ENCODE measurements at regions not wholly inside any gene's neighbourhood (a gene's known extent, or its start where the extent isn't known, plus 50 kb on each side); places are given as distances from the start of the nearest gene placed in this dataset.
A peak's percentile ranks its signal among the peaks of the same experiment; 100 is the strongest.
"Not testable (repeated sequence)": the region's sequence is repeated elsewhere in the genome, so short reads cannot be mapped to it uniquely, and the experiment has no call there.

DNA sequence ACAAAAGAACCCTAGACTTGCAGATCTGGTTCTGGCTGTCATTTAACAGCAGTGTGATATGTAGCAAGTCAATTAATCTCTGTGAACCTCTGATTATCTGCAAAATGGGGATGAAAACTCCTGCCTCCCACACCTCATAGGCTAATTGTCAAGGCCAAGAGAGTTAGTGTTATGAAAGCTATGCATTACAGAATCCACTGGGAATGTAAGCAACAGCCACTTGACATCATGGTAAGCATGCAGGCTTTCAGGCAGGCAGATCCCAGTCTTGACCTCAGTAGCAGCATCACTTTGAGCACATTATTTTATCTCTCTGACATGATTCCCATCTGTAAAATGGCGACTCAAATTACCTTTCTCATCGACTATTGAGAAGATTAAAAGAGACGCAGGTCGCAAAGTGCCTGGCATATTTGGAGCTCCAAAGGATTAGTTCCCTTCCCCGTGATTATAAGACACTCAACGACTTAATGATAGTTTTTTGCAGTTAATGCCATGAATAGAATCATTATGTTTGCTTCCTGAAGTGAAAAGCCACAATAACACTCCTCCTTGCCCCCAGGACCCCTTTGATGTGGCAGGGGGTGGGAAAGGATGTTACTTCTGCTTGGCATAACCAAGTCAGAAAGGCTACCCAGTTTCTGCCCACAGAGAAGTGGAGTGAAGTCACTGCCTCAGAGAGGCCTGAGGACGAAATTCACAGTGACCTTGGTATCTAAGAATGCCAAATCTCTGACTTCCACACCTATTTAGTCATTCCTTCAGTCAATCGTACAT, 273.0 kb upstream of the NFIA start:
- no peak for DNase-seq (ENCODE audit: low read depth)

DNA sequence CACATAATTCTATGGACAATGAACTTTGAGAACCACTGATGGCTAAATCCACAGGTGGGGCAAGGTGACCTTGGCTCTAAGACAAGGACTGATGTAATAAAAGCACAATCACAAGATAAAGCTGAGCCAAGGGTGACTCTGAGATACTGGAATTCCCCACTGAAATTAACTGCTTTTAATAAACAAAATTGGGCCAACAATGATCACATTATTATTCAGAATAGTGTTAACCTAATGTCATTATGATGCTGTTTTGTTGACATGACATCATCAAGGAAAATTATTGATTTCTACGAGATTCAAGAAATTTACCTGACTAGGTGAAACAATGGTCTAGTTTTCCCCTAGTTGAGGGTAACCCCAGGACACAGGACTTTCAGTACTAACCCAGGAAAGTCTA, 273.7 kb upstream of the NFIA start:
- no peak for DNase-seq (ENCODE audit: low read depth)

DNA sequence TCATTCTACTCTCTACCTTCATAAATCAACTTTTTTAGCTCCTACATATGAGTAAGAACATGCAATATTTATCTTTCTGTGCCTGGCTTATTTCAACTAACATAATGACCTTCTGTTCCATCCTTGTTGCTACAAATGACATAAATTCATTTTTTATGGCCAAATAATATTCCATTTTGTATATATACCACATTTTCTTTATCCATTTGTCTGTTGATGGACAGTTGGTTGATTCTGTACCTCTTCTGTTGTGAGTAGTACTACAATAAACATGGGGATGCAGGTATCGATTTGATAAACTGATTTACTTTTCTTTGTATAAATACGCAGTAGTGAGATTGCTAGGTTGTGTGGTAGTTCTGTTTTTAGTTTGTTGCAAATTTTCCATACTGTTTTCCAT, 279.5 kb upstream of the NFIA start:
- DNase-seq (ENCODE audit: low read depth), result no peak

- no peak for DNase-seq (ENCODE audit: low read depth)
These were observed 285.0 kb upstream of the NFIA start for GRCh38 chr1:60797351-60797750.

GRCh38 chr1:60791226-60791625, 291.1 kb upstream of the NFIA start:
- peak; percentile 86 for DNase-seq (ENCODE audit: low read depth)

DNA sequence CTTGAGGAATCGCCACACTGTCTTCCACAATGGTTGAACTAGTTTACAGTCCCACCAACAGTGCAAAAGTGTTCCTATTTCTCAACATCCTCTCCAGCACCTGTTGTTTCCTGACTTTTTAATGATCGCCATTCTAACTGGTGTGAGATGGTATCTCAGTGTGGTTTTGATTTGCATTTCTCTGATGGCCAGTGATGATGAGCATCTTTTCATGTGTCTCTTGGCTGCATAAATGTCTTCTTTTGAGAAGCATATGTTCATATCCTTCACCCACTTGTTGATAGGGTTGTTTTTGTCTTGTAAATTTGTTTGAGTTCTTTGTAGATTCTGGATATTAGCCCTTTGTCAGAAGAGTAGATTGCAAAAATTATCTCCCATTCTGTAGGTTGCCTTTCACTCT, 309.3 kb upstream of the NFIA start:
- not testable (repeated sequence) for DNase-seq (ENCODE audit: low read depth)

- no peak for DNase-seq (ENCODE audit: low read depth)
These were observed 313.3 kb upstream of the NFIA start for GRCh38 chr1:60769082-60769481.

- DNase-seq (ENCODE audit: low read depth), result peak; percentile 52
These were observed 317.2 kb upstream of the NFIA start for GRCh38 chr1:60765204-60765603.

GRCh38 chr1:60764489-60764888, 317.9 kb upstream of the NFIA start:
- DNase-seq (ENCODE audit: low read depth), result no peak

DNA sequence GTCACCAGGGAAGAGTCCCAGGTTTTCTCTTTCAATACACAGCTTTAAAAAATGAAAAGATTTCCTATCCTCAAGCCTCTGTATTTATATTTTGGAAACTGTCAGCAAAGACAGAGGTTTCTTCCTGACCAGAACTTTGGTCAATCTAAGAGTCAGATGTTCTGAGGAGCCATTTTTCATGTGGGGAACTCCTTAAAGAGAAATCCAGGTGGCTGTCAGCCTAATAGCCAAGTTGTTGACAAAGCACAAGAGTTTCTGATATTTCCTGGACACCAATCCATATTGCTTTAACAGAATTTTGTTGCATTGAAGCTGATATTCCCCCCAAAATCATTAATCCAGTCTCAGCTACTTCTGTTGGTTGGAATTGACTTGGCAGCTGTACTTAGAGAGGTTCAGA, 318.6 kb upstream of the NFIA start:
- DNase-seq (ENCODE audit: low read depth), result no peak

GRCh38 chr1:60762911-60763310, 319.4 kb upstream of the NFIA start:
- no peak for DNase-seq (ENCODE audit: low read depth)

DNA sequence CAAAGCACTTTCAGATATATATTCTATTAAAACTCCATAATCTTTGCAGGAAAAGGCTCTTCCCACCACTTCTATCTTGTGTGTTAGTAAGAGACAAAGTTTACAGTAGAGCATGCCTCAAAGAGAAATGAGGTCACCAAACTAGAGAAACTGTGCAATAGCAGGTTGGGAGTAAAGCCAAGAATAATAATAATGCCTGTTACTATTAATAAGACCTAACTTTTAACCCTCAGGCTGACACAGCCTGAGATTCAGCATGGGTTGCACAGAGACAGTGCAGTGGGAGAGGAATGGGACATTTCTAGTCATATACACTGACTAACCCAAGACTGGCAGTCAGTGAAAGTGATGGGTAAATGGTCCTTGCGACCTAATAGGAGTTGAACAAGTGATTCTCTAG, 320.2 kb upstream of the NFIA start:
- no peak for DNase-seq (ENCODE audit: low read depth)

- DNase-seq (ENCODE audit: low read depth), result no peak
These were observed 323.1 kb upstream of the NFIA start for GRCh38 chr1:60759291-60759690.

GRCh38 chr1:60757485-60757884, 324.9 kb upstream of the NFIA start:
- no peak for DNase-seq (ENCODE audit: low read depth)

- DNase-seq (ENCODE audit: low read depth), result no peak
These were observed 329.1 kb upstream of the NFIA start for GRCh38 chr1:60753036-60753900.

DNA sequence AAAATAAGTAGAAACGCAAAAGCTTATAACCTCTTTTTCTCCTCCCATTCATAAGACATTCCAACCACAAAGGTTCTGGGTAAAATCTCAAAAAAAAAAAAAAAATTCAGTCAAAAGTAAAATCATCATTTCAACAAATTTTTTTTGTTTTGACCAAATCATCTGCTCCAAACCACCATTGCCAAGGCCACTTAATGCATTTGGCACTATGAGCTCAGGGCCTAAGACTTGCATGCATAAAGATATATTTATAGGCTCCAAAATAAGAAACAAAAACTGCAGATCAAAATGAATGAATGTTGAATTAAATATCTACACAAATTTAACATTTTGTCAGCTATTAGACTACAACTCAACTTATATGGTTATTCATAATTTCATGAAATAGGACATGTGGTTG, 331.1 kb upstream of the NFIA start:
- DNase-seq (ENCODE audit: low read depth), result no peak

GRCh38 chr1:60747353-60747752, 335.0 kb upstream of the NFIA start:
- DNase-seq (ENCODE audit: low read depth), result no peak

GRCh38 chr1:60746278-60746791, 336.0 kb upstream of the NFIA start:
- no peak for DNase-seq (ENCODE audit: low read depth)

DNA sequence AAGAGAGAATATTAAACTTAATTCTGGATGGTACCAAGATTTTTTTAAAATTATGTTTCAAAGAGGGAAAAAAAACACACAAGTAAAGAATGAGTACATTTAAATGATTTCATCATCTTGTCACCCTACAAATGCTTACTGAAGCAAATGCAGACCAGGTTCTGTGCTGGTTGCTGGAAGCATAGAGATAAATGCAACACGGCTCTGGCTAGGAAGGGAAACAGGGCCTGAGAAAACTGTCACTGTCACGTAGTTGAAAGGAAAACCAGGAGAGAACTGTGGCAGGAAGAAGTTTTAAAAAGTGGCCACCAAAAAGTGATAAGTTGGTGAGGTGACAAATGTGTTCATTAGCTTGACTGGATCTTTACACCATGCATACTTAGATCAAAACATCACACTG, 336.9 kb upstream of the NFIA start:
- no peak for DNase-seq (ENCODE audit: low read depth)

DNA sequence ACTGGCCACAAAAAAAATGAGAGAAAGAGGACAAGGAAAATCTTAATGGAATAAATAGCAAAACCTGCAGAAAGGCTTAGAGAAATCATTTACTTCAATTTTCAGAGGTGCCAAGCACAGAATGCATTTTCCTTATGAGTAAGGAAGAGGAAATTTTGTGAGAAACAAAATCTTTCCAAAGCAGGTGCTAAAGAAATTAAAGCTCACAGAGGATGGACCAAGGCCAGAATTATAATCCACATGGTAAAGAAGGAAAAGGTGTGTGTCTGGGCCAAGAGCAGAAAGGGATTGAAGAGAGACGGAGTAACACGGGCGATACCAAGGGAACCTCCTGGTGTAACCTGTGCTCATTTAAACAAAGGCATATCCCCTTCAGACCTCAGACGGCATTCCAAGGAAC, 340.0 kb upstream of the NFIA start:
- DNase-seq (ENCODE audit: low read depth), result no peak

DNA sequence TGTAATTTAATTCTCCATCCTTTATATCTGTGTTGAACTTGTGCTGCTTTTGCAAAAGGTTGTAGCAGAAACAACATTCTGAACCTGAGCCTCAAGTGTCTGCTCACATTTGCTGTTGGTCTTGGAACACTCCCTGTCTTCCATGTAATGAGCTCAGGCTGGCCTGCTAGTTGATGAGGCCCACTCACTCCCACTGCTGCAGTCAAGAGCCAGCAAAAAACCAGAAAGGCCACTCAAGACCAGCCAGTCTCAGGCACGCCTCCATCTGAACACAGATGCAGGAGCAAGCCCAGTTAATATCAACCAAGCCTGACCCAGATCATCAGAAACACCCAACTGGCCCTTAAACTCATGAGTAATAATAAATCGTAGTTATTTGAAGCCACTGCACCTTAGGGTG, 342.2 kb upstream of the NFIA start:
- DNase-seq (ENCODE audit: low read depth), result no peak

- no peak for DNase-seq (ENCODE audit: low read depth)
These were observed 342.6 kb upstream of the NFIA start for GRCh38 chr1:60739729-60740128.

DNA sequence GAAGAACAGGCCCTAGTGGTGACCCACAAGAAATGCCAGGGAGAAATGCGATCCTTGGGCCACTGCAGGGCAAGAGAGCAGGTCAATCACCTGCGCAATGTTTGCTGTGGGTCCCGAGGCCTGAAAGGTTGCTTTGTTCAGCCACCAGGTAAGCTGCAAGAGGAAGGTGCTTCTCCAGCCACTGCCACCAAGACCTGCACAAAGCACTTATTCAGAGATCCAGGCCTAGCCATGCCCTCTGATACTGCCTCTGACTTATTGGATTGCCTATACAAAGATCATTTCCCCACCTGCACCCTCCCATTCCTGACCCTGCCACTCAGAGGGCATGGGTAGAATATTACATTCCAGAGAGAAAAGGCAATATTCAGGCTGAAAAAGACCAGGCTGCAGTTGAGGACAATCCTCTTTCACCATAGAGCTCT, 349.4 kb upstream of the NFIA start:
- DNase-seq (ENCODE audit: low read depth), result no peak

Data from CMK (cell line).